Upper lobe of left lung (tissue), 6 donors: ENCODE measurements at regions not wholly inside any gene's neighbourhood (a gene's known extent, or its start where the extent isn't known, plus 50 kb on each side); places are given as distances from the start of the nearest gene placed in this dataset.
A peak's percentile ranks its signal among the peaks of the same experiment; 100 is the strongest.

ENCODE experiments used
- ATAC-seq, 2 donors: fragments of 200-7000 bp; cut with Tn5 transposase; one replicate each; pipeline ENCODE4 v1.9.1; 2022; ENCODE audit warnings: mild to moderate bottlenecking in 2 of 2, moderate library complexity in 2 of 2; ENCODE audit not compliant: low FRiP score in 2 of 2
- DNase-seq, 2 donors: peaks; one replicate each; pipeline ENCODE4 v3.0.0-alpha.2; 2019 to 2020
- H3K27ac ChIP-seq, 4 donors: fragments of 200-600 bp; sonication (generic); one replicate each; pipeline ENCODE4 v1.5.1; 2016 to 2019
- H3K27me3 ChIP-seq, 4 donors: fragments of 200-600 bp; sonication (generic); one replicate each; pipeline ENCODE4 v1.5.1; 2017 to 2019
- H3K36me3 ChIP-seq, 4 donors: fragments of 200-600 bp; sonication (generic); one replicate each; pipeline ENCODE4 v1.5.1; 2016 to 2019
- H3K4me1 ChIP-seq, 4 donors: fragments of 200-600 bp; sonication (generic); one replicate each; pipeline ENCODE4 v1.5.1; 2018 to 2019
- H3K4me3 ChIP-seq, 4 donors: fragments of 200-600 bp; sonication (generic); one replicate each; pipeline ENCODE4 v1.5.1; 2017 to 2019; ENCODE audit warnings: mild to moderate bottlenecking in 2 of 4, moderate library complexity in 1 of 4
- H3K9me3 ChIP-seq, 4 donors: fragments of 200-600 bp; sonication (generic); one replicate each; pipeline ENCODE4 v1.5.1; 2018 to 2019
- CTCF ChIP-seq, 6 experiments: fragments of 450-650 bp in 4 of 6; fragments of 200-600 bp in 2 of 6; sonication (generic) in 2 of 6; IDR thresholded peaks; one replicate each; pipeline ENCODE4 v1.5.1; 2016 to 2019; ENCODE audit warnings: antibody characterized with exemption in 6 of 6
- EP300 ChIP-seq, 4 donors: sonication (generic); formaldehyde crosslinking; IDR thresholded peaks; one replicate each; pipeline ENCODE4 v1.5.1; 2017; ENCODE audit warnings: antibody characterized with exemption in 4 of 4, control low read depth in 2 of 4
- POLR2A ChIP-seq, 4 donors: fragments of 450-650 bp; IDR thresholded peaks; one replicate each; pipeline ENCODE4 v1.5.1; 2016 to 2017; ENCODE audit warnings: antibody characterized with exemption in 4 of 4, mild to moderate bottlenecking in 2 of 4
- POLR2AphosphoS5 ChIP-seq, 2 donors: sonication (generic); formaldehyde crosslinking; IDR thresholded peaks; one replicate each; pipeline ENCODE4 v1.5.1; 2017; ENCODE audit warnings: antibody characterized with exemption in 2 of 2
- WGBS, 2 donors: methylation state at CpG; one replicate each; pipeline ENCODE4 v1.1.5; 2017 to 2018; 5-methylcytosine and 5-hydroxymethylcytosine counted together
- donor health status: DM: no; HTN: no; CAD: no; lungs with moderate emphysema.
- donor health status: DM: no; HTN: yes; CAD: no; lungs with severe emphysema.

DNA sequence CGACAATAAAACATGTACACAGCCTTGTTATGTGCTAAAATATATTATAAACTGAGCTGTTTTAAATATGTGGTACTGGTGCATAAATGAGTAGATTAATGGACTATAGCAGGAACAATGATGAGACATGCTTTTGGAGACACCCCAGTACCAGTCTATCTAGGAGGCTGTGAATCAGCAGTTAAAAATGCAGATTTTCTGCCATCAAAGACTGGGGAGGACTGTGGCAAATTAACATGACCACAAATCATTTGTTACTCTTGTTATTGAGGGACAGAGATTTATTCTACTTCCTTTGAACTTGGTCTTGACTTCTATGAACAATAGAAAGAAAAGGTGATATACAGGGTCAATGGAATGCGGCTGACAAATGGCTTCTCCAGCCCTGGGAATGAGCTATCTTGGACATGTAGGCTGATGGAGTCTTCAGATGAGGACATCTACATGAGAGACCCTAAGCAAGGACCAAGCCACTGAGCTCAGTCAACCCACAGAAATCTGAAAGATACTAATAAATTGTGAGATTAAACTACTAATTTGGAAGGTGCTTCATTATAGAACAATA lies 551.7 kb upstream of the GJE1 start:
- H3K4me3 ChIP-seq = no peak overlapping the region
- 83 to 91% methylated on average over 2 of the region's 2 CpGs for WGBS, 2 donors
- no peak overlapping the region for H3K27ac ChIP-seq
- no peak for TF ChIP-seq POLR2A (IDR thresholded peaks at IDR 0.05)
- TF ChIP-seq CTCF (IDR thresholded peaks at IDR 0.05) = no peak
- no peak for TF ChIP-seq EP300 (IDR thresholded peaks at IDR 0.05)
- TF ChIP-seq POLR2AphosphoS5 (IDR thresholded peaks at IDR 0.05) = no peak
- ATAC-seq (no peak), DNase-seq (no peak)
- no peaks in the 10 kb centered on the region for H3K9me3 ChIP-seq
- no peaks in the 10 kb centered on the region for H3K36me3 ChIP-seq
- no peaks in the 10 kb centered on the region for H3K27me3 ChIP-seq
- H3K4me1 ChIP-seq = no peaks in the 10 kb centered on the region

GRCh38 chr6:141580131-141580530 lies 552.6 kb upstream of the GJE1 start:
- Histone ChIP-seq H3K4me3 (no peak overlapping the region), H3K27me3 (no peaks in the 10 kb centered on the region), H3K9me3 (no peaks in the 10 kb centered on the region), H3K4me1 (no peaks in the 10 kb centered on the region), H3K36me3 (no peaks in the 10 kb centered on the region), H3K27ac (no peak overlapping the region)
- WGBS, 2 donors = 92 to 95% methylated on average over 4 of the region's 4 CpGs
- no peak for ATAC-seq
- no peak for DNase-seq
- no peak for TF ChIP-seq POLR2AphosphoS5 (IDR thresholded peaks at IDR 0.05)
- TF ChIP-seq EP300 (IDR thresholded peaks at IDR 0.05) = no peak
- TF ChIP-seq CTCF (IDR thresholded peaks at IDR 0.05) = no peak
- no peak for TF ChIP-seq POLR2A (IDR thresholded peaks at IDR 0.05)

DNA sequence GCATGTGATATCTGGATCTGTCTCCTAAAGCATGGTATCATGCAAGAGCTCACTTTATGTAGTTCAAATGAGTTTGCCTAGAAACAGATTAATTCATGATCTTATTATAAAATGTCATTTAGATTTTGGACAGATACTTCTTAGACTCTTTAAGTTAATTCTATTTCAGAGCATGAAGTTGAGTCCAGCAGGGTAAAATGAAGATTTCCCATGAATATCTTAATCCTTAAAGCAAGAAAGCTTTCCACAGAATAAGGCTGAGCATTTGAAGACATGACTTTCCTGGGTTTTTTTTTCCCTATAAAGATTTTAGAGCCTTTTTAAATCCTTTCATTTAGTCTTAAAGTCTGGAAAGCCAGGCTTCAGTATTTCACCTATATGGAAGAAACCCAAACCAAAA lies 556.0 kb upstream of the GJE1 start:
- TF ChIP-seq POLR2A (IDR thresholded peaks at IDR 0.05) = no peak
- TF ChIP-seq POLR2AphosphoS5 (IDR thresholded peaks at IDR 0.05) = no peak
- no peak for TF ChIP-seq EP300 (IDR thresholded peaks at IDR 0.05)
- TF ChIP-seq CTCF (IDR thresholded peaks at IDR 0.05) = no peak
- DNase-seq (no peak), ATAC-seq (no peak)
- no peak overlapping the region for H3K27ac ChIP-seq
- H3K4me3 ChIP-seq = no peak overlapping the region
- no peaks in the 10 kb centered on the region for H3K27me3 ChIP-seq
- no peaks in the 10 kb centered on the region for H3K4me1 ChIP-seq
- no peaks in the 10 kb centered on the region for H3K36me3 ChIP-seq
- no peaks in the 10 kb centered on the region for H3K9me3 ChIP-seq

DNA sequence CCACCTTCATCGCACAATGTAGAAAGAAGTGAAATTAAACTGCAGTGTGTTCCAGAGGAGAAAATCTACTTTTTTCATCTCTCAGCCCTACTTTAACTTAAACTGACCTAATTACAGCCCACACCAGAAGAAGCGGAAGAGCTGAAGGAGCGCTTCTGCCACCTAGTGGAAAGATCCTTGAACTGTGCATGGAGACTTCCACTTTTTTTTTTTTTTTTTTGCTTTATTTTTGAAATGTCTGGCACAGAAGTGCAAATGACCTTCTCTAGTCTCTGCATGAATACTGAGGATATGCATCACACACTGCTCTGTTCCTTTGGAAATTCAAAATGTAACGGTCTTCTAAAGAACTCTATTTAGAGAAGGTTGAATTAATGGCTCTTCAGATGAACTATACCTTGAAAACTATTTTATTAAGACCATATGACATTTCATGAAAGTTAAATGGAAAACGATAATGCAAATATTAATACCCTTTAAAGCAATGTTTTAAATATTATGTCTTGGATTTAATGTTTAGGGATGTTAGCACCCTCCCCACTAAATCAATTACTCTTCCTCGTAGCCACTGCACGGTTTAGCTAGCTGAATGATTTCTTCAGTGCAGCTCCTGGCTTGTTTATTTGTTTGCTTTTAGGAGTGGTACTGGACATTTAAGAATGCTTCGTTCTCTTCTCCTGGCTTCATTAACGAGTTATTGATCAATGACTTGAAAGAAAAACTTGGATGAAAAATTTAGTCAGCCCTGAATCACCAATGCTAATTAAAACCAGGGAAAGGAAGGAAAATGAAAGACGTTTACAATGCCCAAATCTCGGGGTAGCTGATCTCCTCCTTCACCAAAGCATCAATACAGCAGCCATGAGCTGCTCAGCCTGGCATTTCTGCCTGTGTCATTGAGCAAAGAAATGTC lies 569.6 kb upstream of the GJE1 start:
- peak overlapping the region in 2 of 4 donors; percentile 20 to 38 for H3K4me3 ChIP-seq

More for the DNA sequence above, 569.6 kb upstream of the GJE1 start:
- ATAC-seq = peak; percentile 84 to 96
- Histone ChIP-seq H3K27ac (peak overlapping the region in 2 of 4 donors; percentile 5 to 67), H3K27me3 (no peaks in the 10 kb centered on the region), H3K4me1 (peaks cover 4 to 11% (median 7%) of the 10 kb centered on the region in 4 donors), H3K36me3 (no peaks in the 10 kb centered on the region), H3K9me3 (no peaks in the 10 kb centered on the region)
- TF ChIP-seq CTCF (IDR thresholded peaks at IDR 0.05) = peak in 5 of 6 experiments; percentile 72 to 81 (median 77)
- TF ChIP-seq EP300 (IDR thresholded peaks at IDR 0.05) = no peak
- DNase-seq = peak in 1 of 2 donors; percentile 45
- 28 to 31% methylated on average over 11 of the region's 11 CpGs for WGBS, 2 donors
